ENCODE measurements at regions not wholly inside any gene's neighbourhood (a gene's known extent, or its start where the extent isn't known, plus 50 kb on each side); places are given as distances from the start of the nearest gene placed in this dataset.

DNA sequence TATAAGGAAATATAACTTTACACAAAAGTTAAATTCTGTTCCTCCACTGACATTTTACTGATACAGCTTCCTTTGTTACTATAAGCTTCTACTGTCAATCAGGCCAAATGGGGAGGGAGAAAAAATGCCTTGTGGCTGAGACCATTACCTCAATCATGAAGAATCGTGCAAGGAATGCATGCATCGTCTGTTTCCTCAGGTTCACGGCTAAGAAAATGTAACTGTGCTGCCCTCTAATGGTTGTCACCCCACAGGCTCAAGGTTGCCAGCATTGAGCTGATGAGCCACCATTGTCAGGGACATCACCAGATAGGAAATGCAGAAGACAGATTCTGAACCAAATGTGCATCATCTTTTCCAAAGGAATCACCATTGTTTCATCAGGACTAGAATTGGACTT is 426.9 kb downstream of the CDH2 start:
- Mint-ChIP-seq H3K27me3 (ENCODE audit: low read depth, poor library complexity) (peaks cover 4% of the 10 kb centered on the region), H3K4me3 (no peak overlapping the region), H3K4me1 (peaks cover 37% of the 10 kb centered on the region), H3K27ac (peak overlapping the region; percentile 18), H3K9me3 (no peaks in the 10 kb centered on the region), H3K36me3 (ENCODE audit: low read depth) (no peaks in the 10 kb centered on the region)
- DNase-seq = peak; percentile 55
- peak; percentile 72 for TF ChIP-seq CTCF (IDR thresholded peaks at IDR 0.05)

DNA sequence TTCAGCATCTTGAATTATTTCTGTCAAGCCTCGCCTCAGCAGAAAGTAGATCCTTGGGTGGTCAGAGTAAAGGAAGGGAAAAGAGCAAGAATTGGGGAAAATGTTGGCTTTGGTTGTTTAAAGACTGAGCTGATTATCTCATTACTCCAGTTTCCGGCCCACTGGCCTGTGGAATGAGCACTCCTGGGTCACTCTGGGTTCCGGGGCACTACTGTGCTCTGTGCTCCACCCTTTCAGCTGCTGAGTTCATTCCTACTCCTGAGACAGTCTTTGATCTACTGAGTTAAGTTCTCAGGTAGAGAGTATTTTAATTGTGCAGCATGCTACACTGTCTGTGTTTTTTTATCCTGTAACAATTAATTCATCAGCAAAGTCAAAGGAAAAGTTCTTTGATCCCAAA is 427.7 kb downstream of the CDH2 start:
- H3K36me3 Mint-ChIP-seq (ENCODE audit: low read depth) = peaks cover 1% of the 10 kb centered on the region
- H3K4me1 Mint-ChIP-seq = peaks cover 37% of the 10 kb centered on the region
- H3K27me3 Mint-ChIP-seq (ENCODE audit: low read depth, poor library complexity) = peaks cover 4% of the 10 kb centered on the region
- peak overlapping the region; percentile 31 for H3K27ac Mint-ChIP-seq
- no peak for TF ChIP-seq CTCF (IDR thresholded peaks at IDR 0.05)
- peak; percentile 5 for DNase-seq
- no peak overlapping the region for H3K4me3 Mint-ChIP-seq
- peaks cover 3% of the 10 kb centered on the region for H3K9me3 Mint-ChIP-seq

DNA sequence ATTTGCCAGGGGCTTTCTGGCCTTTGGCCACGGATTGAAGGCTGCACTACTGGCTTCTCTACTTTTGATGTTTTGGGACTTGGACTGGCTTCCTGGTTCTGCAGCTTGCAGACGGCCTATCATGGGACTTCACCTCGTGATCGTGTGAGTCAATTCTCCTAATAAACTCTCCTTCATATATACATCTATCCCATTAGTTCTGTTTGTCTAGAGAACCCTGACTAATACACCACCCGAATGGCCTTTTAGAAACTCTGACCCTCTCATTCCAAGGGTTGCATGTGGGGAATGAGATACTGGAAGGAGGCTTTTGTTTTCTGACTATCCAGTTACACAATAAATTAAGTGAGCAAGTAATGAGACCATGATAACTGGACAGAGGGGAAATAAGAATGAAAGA is 430.7 kb downstream of the CDH2 start:
- Mint-ChIP-seq H3K4me1 (peaks cover 37% of the 10 kb centered on the region), H3K27ac (no peak overlapping the region), H3K36me3 (ENCODE audit: low read depth) (peaks cover 10% of the 10 kb centered on the region), H3K9me3 (peaks cover 21% of the 10 kb centered on the region), H3K4me3 (no peak overlapping the region), H3K27me3 (ENCODE audit: low read depth, poor library complexity) (peaks cover 9% of the 10 kb centered on the region)
- DNase-seq = no peak
- TF ChIP-seq CTCF (IDR thresholded peaks at IDR 0.05) = no peak

GRCh38 chr18:27735117-27735516 is 441.8 kb downstream of the CDH2 start:
- Mint-ChIP-seq H3K4me3 (no peak overlapping the region), H3K27me3 (ENCODE audit: low read depth, poor library complexity) (no peaks in the 10 kb centered on the region), H3K36me3 (ENCODE audit: low read depth) (peaks cover 3% of the 10 kb centered on the region), H3K9me3 (peaks cover 19% of the 10 kb centered on the region), H3K4me1 (peaks cover 13% of the 10 kb centered on the region), H3K27ac (no peak overlapping the region)
- no peak for DNase-seq
- TF ChIP-seq CTCF (IDR thresholded peaks at IDR 0.05) = no peak

- Mint-ChIP-seq H3K4me3 (no peak overlapping the region), H3K27me3 (ENCODE audit: low read depth, poor library complexity) (peaks cover 3% of the 10 kb centered on the region), H3K9me3 (peaks cover 38% of the 10 kb centered on the region), H3K27ac (no peak overlapping the region), H3K36me3 (ENCODE audit: low read depth) (peaks cover 10% of the 10 kb centered on the region), H3K4me1 (peaks cover 13% of the 10 kb centered on the region)
- no peak for TF ChIP-seq CTCF (IDR thresholded peaks at IDR 0.05)
- DNase-seq = no peak
Observed at GRCh38 chr18:27731211-27731610, 445.7 kb downstream of the CDH2 start.

GRCh38 chr18:27728659-27729058 is 448.3 kb downstream of the CDH2 start:
- H3K4me1 Mint-ChIP-seq = peaks cover 29% of the 10 kb centered on the region
- no peak for DNase-seq
- H3K9me3 Mint-ChIP-seq = peaks cover 42% of the 10 kb centered on the region
- H3K4me3 Mint-ChIP-seq = no peak overlapping the region
- no peak overlapping the region for H3K27ac Mint-ChIP-seq
- TF ChIP-seq CTCF (IDR thresholded peaks at IDR 0.05) = no peak
- H3K36me3 Mint-ChIP-seq (ENCODE audit: low read depth) = peaks cover 10% of the 10 kb centered on the region
- H3K27me3 Mint-ChIP-seq (ENCODE audit: low read depth, poor library complexity) = peaks cover 3% of the 10 kb centered on the region

All from nephron progenitor cell (in vitro differentiated cells).